Astrocyte of the spinal cord (primary cell): ENCODE measurements at regions not wholly inside any gene's neighbourhood (a gene's known extent, or its start where the extent isn't known, plus 50 kb on each side); places are given as distances from the start of the nearest gene placed in this dataset.
"Not testable (repeated sequence)": the region's sequence is repeated elsewhere in the genome, so short reads cannot be mapped to it uniquely, and the experiment has no call there.

Source experiments
- DNase-seq: peaks from one replicate; pipeline ENCODE4 v3.0.0; 2011; ENCODE audit warnings: low read depth, low spot score
- H3K4me3 ChIP-seq: 2 replicates; pipeline ENCODE4 v1.5.1; 2011; ENCODE audit warnings: low read depth, mild to moderate bottlenecking, low read length, moderate library complexity
- in situ Hi-C: cut with HindIII; loops from 2 replicates; pipeline ENCODE4 v1.10.0; 2017; ENCODE audit warnings: low sequenced_read_pairs
- TF ChIP-seq, protein P1 (sequence below): IDR thresholded peaks from 2 replicates; pipeline ENCODE4 v1.5.1; 2012; ENCODE audit warnings: low read depth, mild to moderate bottlenecking, low read length, inconsistent platforms

GRCh38 chr10:120047926-120048325 lies 155.4 kb downstream of the SEC23IP start:
- H3K4me3 ChIP-seq = no peak overlapping the region
- DNase-seq = no peak
- TF ChIP-seq, protein P1, sequence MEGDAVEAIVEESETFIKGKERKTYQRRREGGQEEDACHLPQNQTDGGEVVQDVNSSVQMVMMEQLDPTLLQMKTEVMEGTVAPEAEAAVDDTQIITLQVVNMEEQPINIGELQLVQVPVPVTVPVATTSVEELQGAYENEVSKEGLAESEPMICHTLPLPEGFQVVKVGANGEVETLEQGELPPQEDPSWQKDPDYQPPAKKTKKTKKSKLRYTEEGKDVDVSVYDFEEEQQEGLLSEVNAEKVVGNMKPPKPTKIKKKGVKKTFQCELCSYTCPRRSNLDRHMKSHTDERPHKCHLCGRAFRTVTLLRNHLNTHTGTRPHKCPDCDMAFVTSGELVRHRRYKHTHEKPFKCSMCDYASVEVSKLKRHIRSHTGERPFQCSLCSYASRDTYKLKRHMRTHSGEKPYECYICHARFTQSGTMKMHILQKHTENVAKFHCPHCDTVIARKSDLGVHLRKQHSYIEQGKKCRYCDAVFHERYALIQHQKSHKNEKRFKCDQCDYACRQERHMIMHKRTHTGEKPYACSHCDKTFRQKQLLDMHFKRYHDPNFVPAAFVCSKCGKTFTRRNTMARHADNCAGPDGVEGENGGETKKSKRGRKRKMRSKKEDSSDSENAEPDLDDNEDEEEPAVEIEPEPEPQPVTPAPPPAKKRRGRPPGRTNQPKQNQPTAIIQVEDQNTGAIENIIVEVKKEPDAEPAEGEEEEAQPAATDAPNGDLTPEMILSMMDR = no peak
- in situ Hi-C loops = no loop called here

DNA sequence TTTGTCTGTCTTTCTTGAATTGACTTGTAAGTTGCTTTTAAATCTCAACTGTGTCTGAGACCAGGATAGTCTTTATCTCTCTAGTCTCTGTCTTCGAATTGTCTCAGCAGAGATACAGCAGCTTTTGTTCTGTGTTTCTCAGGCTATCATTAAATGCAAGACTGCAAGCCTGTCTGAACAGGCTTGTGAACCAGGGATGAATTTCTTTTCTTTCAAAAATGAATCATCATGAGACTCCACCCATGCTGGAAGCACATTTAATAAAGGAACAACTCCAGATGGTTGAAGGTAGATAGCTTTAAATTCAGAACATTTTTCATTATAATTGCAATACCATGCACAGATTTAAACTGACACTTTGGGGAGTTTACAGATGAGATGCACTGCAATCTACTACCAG lies 155.9 kb downstream of the SEC23IP start:
- TF ChIP-seq, protein P1 = no peak

GRCh38 chr10:120051671-120052070 lies 159.1 kb downstream of the SEC23IP start:
- in situ Hi-C loops = no loop called here
- DNase-seq = no peak
- TF ChIP-seq, protein P1 = no peak
- H3K4me3 ChIP-seq = no peak overlapping the region

More for the DNA sequence above, 155.9 kb downstream of the SEC23IP start:
- no peak for DNase-seq
- H3K4me3 ChIP-seq = no peak overlapping the region
- in situ Hi-C loops = no loop called here

- in situ Hi-C loops = no loop called here
- DNase-seq = no peak
- TF ChIP-seq, protein P1 = no peak
These were observed 160.6 kb downstream of the SEC23IP start for GRCh38 chr10:120052964-120053702.

DNA sequence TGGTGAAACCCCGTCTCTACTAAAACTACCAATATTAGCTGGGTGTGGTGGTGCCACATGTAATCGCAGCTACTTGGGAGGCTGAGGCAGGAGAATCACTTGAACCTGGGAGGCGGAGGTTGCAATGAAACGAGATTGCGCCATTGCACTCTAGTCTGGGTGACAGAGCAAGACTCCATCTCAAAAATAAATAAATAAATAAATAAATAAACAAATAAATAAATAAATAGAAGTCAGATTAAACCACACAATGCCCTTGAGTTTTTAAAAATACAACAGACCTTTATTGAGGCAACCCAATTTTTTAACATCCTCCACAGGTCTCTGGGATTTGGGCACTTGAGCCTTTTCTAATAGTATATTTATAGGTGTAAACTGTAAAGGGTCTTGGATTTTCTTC lies 167.3 kb downstream of the SEC23IP start:
- DNase-seq, H3K4me3 ChIP-seq, in situ Hi-C loops: not testable (repeated sequence)

More at GRCh38 chr10:120052964-120053702, 160.6 kb downstream of the SEC23IP start:
- H3K4me3 ChIP-seq = no peak overlapping the region

- H3K4me3 ChIP-seq = no peak overlapping the region
- TF ChIP-seq, protein P1 = no peak
- in situ Hi-C loops = no loop called here
- no peak for DNase-seq
These were observed 174.9 kb downstream of the SEC23IP start for GRCh38 chr10:120067427-120067826.

GRCh38 chr10:120069700-120070099 lies 177.2 kb downstream of the SEC23IP start:
- no peak for DNase-seq
- H3K4me3 ChIP-seq = no peak overlapping the region
- in situ Hi-C loops = no loop called here
- TF ChIP-seq, protein P1 = no peak
